ENCODE measurements at regions not wholly inside any gene's neighbourhood (a gene's known extent, or its start where the extent isn't known, plus 50 kb on each side); places are given as distances from the start of the nearest gene placed in this dataset.

DNA sequence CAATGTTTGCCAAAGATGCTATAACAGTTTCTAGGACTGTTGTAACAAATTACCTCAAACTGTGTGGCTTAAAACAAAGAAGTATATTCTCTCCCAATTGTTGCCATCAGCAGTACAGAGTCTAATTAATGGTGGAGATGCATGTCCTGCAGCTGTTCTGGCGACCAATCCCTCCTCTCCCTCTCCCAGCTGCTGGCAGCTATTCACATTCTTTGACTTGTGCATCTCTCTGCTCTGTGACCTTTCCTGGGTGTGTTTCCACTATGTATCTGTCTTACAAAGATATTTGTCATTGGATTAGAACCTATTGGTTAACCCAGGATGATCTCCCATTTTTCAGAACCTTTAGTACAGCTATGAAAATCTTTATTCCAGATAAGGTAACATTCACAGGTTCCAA lies 561.7 kb upstream of the POM121L12 start:
- TF ChIP-seq ZNF274 (IDR thresholded peaks at IDR 0.05; ENCODE audit: low read length) (no peak), ZNF274 (tag by site-specific recombination; IDR thresholded peaks at IDR 0.05; ENCODE audit: borderline replicate concordance) (no peak), YY1 (tag by site-specific recombination; IDR thresholded peaks at IDR 0.05) (no peak), TRIM28 (IDR thresholded peaks at IDR 0.05; ENCODE audit: borderline replicate concordance, low read length) (no peak), ZSCAN23 (tag by site-specific recombination; IDR thresholded peaks at IDR 0.05) (no peak), ZNF24 (tag by site-specific recombination; IDR thresholded peaks at IDR 0.05) (no peak), FEZF1 (tag by site-specific recombination; IDR thresholded peaks at IDR 0.05) (no peak), ZNF585B (tag by site-specific recombination; IDR thresholded peaks at IDR 0.05) (no peak)
- TF ChIP-seq, protein P1, sequence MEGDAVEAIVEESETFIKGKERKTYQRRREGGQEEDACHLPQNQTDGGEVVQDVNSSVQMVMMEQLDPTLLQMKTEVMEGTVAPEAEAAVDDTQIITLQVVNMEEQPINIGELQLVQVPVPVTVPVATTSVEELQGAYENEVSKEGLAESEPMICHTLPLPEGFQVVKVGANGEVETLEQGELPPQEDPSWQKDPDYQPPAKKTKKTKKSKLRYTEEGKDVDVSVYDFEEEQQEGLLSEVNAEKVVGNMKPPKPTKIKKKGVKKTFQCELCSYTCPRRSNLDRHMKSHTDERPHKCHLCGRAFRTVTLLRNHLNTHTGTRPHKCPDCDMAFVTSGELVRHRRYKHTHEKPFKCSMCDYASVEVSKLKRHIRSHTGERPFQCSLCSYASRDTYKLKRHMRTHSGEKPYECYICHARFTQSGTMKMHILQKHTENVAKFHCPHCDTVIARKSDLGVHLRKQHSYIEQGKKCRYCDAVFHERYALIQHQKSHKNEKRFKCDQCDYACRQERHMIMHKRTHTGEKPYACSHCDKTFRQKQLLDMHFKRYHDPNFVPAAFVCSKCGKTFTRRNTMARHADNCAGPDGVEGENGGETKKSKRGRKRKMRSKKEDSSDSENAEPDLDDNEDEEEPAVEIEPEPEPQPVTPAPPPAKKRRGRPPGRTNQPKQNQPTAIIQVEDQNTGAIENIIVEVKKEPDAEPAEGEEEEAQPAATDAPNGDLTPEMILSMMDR (tag by site-specific recombination; IDR thresholded peaks at IDR 0.05) = no peak

All from HEK293 (cell line).